ENCODE measurements at regions not wholly inside any gene's neighbourhood (a gene's known extent, or its start where the extent isn't known, plus 50 kb on each side); places are given as distances from the start of the nearest gene placed in this dataset.
"Not testable (repeated sequence)": the region's sequence is repeated elsewhere in the genome, so short reads cannot be mapped to it uniquely, and the experiment has no call there.

GRCh38 chr12:75760573-75761294 is 249.3 kb upstream of the KRR1 start:
- DNase-seq (ENCODE audit: low read depth in 3 of 3) = no peak

- DNase-seq (ENCODE audit: low read depth in 3 of 3) = no peak
Observed at GRCh38 chr12:75759842-75760572, 248.6 kb upstream of the KRR1 start.

DNA sequence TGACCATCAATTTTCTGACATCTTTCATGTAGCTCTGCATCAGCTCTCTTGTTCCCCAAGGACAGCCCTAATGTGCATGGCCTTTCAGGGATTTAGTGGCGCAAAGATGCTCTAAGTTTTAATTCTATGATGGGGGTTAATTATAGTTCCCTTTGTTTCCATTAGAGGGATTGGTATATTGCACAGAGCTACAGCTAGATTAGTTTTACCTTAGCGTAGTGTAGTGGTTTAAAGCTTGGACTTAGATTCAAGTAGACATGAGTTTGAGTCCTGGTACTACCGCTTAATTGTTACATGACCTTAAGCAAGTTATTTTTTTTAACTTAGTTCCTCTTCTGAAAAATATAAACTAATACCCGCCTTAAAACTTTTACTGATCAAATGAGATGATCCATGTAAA is 247.8 kb upstream of the KRR1 start:
- DNase-seq (ENCODE audit: low read depth in 3 of 3) = no peak

DNA sequence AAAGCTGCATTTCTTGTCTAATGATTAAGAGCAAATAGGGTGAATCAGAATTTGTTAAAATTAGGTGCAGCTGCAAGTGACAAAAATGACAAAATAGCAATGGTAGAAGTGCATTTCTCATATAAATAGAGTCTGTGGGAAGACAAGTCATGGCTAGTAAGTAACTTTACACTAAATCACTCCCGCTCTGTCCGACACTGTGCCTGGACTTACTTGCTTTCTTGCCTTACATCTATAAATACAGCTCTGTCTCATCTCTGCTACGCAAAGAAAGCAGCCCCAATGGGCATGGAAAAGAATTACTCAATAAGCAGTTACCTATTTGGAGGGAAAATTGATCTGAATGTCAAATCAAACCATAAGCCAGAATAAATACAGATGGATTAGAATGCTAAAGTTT is 245.4 kb upstream of the KRR1 start:
- DNase-seq (ENCODE audit: low read depth in 3 of 3) = no peak

GRCh38 chr12:75756111-75756510 is 244.7 kb upstream of the KRR1 start:
- DNase-seq (ENCODE audit: low read depth in 3 of 3) = no peak

- no peak for DNase-seq (ENCODE audit: low read depth in 3 of 3)
Observed at GRCh38 chr12:75754698-75755097, 243.3 kb upstream of the KRR1 start.

DNA sequence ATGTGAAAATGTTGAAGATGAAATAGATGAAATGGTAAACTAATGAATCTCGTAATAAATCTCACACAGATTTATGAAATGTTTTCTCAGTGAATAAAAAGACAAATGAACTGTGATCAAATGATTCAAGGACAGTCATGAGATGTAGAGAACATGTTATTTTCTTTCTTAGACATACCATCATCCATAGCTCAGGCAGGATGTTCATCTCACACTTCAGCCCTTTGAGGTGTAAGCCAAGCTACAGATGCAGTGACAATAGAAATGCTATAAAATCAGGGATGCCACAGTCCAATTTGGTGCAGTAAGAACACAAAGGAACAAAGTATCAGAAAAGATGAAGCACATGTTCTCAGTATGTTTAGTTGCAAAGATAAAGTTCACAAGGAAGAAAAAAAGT is 242.7 kb upstream of the KRR1 start:
- DNase-seq (ENCODE audit: low read depth in 3 of 3) = no peak

- no peak for DNase-seq (ENCODE audit: low read depth in 3 of 3)
Observed at GRCh38 chr12:75751769-75752471, 240.5 kb upstream of the KRR1 start.

DNA sequence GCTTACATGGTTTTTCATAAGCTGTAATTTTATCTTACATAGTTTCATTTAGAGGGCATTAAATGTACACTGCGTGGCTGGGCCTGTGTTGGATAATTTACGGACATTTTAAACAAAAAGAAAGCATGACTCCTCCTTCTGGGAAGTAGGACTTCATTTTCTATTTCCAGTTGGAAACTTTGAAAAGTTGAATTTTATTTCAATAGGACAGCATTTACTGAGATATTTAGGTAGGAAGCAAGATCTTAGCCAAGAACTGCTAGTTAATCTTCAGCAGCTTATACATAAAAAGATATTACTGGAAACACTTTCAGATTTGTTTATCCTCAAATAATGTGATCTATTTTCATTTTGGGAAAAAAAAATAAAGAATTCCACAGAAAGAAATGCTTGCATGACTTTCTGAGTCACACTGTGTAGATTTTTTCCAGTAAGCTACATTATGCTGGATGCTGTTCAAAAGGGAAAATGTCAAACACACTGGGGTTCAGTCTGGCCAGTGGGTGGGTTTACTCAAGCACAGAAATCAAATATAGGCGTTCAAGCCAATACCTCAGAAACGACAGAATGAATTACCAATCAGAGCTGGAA is 239.4 kb upstream of the KRR1 start:
- DNase-seq (ENCODE audit: low read depth in 3 of 3) = no peak

- not testable (repeated sequence) for DNase-seq (ENCODE audit: low read depth in 3 of 3)
Observed at GRCh38 chr12:75748990-75749389, 237.6 kb upstream of the KRR1 start.

- DNase-seq (ENCODE audit: low read depth in 3 of 3) = no peak
Observed at GRCh38 chr12:75748136-75748535, 236.7 kb upstream of the KRR1 start.

GRCh38 chr12:75747572-75748021 is 236.2 kb upstream of the KRR1 start:
- DNase-seq (ENCODE audit: low read depth in 3 of 3) = no peak

- DNase-seq (ENCODE audit: low read depth in 3 of 3) = no peak
Observed at GRCh38 chr12:75746621-75747020, 235.2 kb upstream of the KRR1 start.

DNA sequence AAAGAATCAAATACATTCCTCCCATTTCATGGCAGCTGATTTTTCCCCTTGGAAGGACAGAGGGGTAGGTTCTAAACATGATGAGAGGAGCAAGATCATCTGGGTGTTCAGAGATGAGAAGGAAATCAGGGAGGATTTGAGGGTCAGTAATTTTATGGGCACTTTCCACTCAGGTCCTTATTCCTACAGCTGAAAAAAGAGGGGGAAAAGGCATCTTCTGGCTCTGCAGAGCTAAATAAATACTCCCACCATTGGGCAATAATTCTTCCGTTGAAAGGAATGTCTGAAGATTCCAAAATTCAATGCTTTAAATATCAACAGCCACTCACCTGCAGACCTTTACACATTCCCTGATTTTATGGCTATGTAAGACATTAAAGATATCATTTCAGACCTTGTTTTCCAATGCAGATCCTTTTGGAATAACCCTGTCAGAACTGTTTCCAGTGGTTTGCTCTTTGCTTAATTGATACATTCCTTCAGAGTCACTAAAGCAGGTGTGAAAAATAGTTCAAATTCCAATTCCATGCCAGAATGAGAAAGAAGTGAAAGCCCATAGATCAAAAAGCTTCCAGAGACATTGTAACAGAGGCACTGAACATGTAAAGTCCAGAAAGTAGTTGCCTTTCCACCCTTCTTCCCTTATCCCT is 233.3 kb upstream of the KRR1 start:
- no peak for DNase-seq (ENCODE audit: low read depth in 3 of 3)

DNA sequence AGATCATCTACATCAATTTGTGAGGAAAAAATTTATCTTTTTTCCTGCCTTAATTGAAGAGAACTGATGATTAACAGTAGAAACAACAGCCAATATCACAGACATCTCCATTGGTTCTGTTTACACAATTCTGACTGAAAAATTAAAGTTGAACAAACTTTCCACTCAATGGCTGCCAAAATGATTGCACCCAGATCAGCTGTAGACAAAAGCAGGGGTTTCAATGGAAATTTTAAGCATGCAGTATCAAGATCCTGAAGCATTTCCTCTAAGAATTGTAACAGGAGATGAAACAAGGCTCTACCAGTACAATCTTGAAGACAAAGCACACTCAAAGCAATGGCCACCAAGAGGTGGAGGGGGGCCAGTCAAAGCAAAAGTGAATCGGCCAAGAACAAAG is 231.6 kb upstream of the KRR1 start:
- no peak for DNase-seq (ENCODE audit: low read depth in 3 of 3)

GRCh38 chr12:75742048-75742447 is 230.6 kb upstream of the KRR1 start:
- DNase-seq (ENCODE audit: low read depth in 3 of 3) = no peak

DNA sequence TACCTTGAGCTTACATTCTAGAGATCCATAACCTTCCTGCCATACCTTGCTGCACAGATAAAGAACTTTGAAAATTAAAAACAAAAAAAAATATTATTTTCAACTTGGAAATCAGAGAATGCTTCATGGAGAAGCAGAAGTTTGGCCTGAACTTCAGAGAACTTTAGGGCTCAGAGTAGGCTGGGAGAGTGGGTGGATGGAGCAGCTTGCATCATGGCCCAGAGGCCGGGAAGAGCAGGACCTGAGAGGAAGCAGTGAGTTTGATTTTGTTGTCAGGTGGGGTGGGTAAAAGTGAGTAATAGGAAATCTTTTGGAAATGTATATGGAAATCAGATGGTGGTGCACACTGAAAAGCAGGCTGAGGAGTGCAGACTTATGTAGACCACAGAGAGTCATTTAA is 228.5 kb upstream of the KRR1 start:
- DNase-seq (ENCODE audit: low read depth in 3 of 3) = no peak

DNA sequence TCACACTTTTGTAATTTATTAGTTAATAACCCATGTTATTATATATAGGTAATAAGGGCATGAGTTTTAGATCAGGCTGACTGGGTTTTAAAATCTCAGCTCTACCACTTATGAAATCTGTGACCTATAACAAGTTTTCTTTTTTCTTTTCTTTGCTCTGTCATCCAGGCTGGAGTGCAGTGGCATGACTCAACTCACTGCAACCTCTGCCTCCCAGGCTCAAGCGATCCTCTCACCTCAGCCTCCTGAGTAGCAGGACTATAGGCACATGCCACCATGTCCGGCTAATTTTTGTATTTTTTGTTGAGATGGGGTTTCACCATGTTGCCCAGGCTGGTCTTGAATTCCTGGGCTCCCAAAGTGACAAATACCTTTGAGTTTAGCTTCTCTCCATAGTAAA is 227.7 kb upstream of the KRR1 start:
- not testable (repeated sequence) for DNase-seq (ENCODE audit: low read depth in 3 of 3)

- DNase-seq (ENCODE audit: low read depth in 3 of 3) = peak in 1 of 3 experiments; percentile 3
Observed at GRCh38 chr12:75738486-75738885, 227.1 kb upstream of the KRR1 start.

DNA sequence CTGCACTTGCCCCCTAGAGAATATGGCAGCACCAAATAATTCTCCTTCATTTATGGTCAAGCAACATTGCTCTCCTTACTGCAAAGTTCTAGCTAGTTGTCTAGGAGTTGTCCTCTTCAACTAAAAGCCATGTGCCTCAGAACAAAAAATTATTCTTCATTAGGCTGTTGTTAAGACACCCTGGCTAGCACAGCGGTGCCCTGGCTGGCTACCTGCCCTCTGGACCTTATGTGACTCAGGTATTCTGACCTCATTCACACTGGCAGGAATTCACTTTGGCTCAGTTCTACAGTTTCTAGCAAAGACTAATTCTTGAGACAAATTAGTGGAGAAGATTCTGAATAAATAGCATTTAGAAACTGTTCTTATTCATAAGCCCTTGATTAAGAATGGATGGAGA is 224.4 kb upstream of the KRR1 start:
- DNase-seq (ENCODE audit: low read depth in 3 of 3) = no peak

- no peak for DNase-seq (ENCODE audit: low read depth in 3 of 3)
Observed at GRCh38 chr12:75728826-75729225, 217.4 kb upstream of the KRR1 start.

GRCh38 chr12:75727577-75727976 is 216.2 kb upstream of the KRR1 start:
- DNase-seq (ENCODE audit: low read depth in 3 of 3) = no peak

All from stimulated activated CD4-positive, alpha-beta T cell treated with anti-CD3 and anti-CD28 coated beads, TNF-alpha, amount 100 ng/mL, for 4 hours (primary cell).